ENCODE measurements at regions not wholly inside any gene's neighbourhood (a gene's known extent, or its start where the extent isn't known, plus 50 kb on each side); places are given as distances from the start of the nearest gene placed in this dataset.

DNA sequence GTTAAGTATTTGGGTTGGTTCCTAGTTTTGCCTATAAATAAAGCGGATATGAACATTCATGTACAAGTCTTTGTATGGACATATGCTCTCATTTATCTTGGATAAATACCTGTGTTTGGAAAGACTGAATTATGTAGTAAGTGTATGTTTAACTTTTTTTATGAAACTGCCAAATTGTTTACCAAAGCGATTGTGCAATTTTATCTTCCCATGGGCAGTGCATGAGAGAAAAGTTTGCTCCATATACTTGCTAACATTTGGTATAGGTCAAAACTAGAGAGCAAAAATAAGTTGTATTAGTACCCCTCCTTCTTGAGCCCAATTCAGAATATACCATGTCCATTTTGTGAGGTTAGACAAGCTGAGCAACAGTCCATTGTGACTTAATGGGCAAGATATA is 502.6 kb downstream of the SQOR start:
- Histone ChIP-seq H3K4me1 (ENCODE audit: control insufficient read depth, insufficient read depth, low read length) (no peaks in the 10 kb centered on the region), H3K9me3 (ENCODE audit: control insufficient read depth, insufficient read depth, low read length) (peaks cover 30% of the 10 kb centered on the region), H3K27me3 (ENCODE audit: control insufficient read depth, insufficient read depth, low read length) (no peaks in the 10 kb centered on the region), H3K4me3 (ENCODE audit: low read depth, low read length) (no peak overlapping the region), H3K9ac (ENCODE audit: low read depth, low read length) (no peak overlapping the region), H3K27ac (ENCODE audit: low read depth, low read length) (no peak overlapping the region), H3K36me3 (ENCODE audit: control insufficient read depth, insufficient read depth, low read length) (no peaks in the 10 kb centered on the region)

DNA sequence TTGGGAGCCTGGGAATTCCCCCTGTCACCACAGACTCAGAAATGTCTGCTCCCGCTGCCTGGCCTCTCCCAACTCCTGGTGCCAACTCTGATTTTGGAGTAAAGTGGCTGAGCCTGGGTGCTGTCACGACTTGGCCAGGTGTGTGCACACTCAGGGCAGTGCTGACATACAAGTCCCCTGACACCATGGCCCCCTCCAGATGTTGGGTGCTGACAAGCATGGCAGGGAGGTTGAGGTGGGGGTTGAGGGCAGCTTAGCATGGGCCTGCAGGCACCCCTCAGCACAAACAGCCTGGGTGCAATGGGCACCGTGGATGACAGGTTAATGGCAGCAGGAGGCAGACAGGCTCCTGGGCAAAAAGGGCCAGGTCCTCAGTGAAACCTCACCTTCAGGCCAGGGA is 511.2 kb downstream of the SQOR start:
- no peaks in the 10 kb centered on the region for H3K36me3 ChIP-seq (ENCODE audit: control insufficient read depth, insufficient read depth, low read length)

DNA sequence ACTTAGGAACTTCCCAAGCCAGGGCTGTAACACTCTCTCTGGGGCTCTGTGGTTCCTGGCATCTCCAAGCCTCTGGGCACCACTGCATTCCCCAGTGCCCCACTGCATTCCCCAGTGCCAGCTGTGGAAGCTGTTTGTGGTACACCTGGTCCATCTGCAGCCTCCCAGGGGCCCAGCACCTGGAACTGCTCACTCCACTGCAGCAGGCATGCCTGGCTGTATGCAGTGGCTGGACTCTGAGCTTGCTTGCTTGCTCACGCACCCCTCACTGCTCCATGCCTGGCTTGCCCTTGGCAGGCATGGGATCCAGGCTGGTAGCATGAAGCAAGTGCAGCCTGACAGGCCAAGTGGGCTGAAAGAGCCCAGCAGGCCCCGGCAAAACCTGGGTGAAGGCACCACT is 512.1 kb downstream of the SQOR start:
- Histone ChIP-seq H3K9ac (ENCODE audit: low read depth, low read length) (no peak overlapping the region), H3K36me3 (ENCODE audit: control insufficient read depth, insufficient read depth, low read length) (no peaks in the 10 kb centered on the region), H3K27ac (ENCODE audit: low read depth, low read length) (no peak overlapping the region), H3K9me3 (ENCODE audit: control insufficient read depth, insufficient read depth, low read length) (peaks cover 21% of the 10 kb centered on the region), H3K27me3 (ENCODE audit: control insufficient read depth, insufficient read depth, low read length) (no peaks in the 10 kb centered on the region), H3K4me3 (ENCODE audit: low read depth, low read length) (no peak overlapping the region), H3K4me1 (ENCODE audit: control insufficient read depth, insufficient read depth, low read length) (0 out of 2 replicates have a peak, but pooled peaks cover 11% of the 10 kb centered on the region)

More for the DNA sequence above, 511.2 kb downstream of the SQOR start:
- H3K4me3 ChIP-seq (ENCODE audit: low read depth, low read length), result no peak overlapping the region
- no peak overlapping the region for H3K27ac ChIP-seq (ENCODE audit: low read depth, low read length)
- H3K9me3 ChIP-seq (ENCODE audit: control insufficient read depth, insufficient read depth, low read length), result peaks cover 24% of the 10 kb centered on the region
- no peaks in the 10 kb centered on the region for H3K27me3 ChIP-seq (ENCODE audit: control insufficient read depth, insufficient read depth, low read length)
- 0 out of 2 replicates have a peak, but pooled peaks cover 4% of the 10 kb centered on the region for H3K4me1 ChIP-seq (ENCODE audit: control insufficient read depth, insufficient read depth, low read length)
- no peak overlapping the region for H3K9ac ChIP-seq (ENCODE audit: low read depth, low read length)

DNA sequence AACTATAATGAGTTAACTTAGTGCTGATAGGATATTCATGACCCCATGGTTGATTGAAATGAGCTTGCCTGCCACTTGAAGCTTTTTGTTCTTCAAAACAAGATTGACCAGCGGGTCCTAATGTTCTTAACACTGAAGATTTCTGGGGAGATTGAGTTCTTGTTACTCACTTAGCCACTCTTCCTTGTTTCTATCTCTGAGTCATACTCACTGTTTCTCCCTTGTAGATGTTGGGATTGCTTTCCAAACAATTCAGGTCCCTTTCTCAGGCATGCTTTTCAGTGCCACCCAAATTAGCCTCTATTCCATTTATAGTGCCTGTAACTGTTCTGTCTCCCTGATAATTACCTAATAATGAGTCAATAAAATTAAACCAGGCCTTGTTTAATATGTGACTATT is 517.0 kb downstream of the SQOR start:
- Histone ChIP-seq H3K27me3 (ENCODE audit: control insufficient read depth, insufficient read depth, low read length) (no peaks in the 10 kb centered on the region), H3K9ac (ENCODE audit: low read depth, low read length) (no peak overlapping the region), H3K27ac (ENCODE audit: low read depth, low read length) (no peak overlapping the region), H3K4me3 (ENCODE audit: low read depth, low read length) (no peak overlapping the region), H3K36me3 (ENCODE audit: control insufficient read depth, insufficient read depth, low read length) (no peaks in the 10 kb centered on the region), H3K9me3 (ENCODE audit: control insufficient read depth, insufficient read depth, low read length) (0 out of 2 replicates have a peak, but pooled peaks cover 1% of the 10 kb centered on the region), H3K4me1 (ENCODE audit: control insufficient read depth, insufficient read depth, low read length) (0 out of 2 replicates have a peak, but pooled peaks cover 14% of the 10 kb centered on the region)

DNA sequence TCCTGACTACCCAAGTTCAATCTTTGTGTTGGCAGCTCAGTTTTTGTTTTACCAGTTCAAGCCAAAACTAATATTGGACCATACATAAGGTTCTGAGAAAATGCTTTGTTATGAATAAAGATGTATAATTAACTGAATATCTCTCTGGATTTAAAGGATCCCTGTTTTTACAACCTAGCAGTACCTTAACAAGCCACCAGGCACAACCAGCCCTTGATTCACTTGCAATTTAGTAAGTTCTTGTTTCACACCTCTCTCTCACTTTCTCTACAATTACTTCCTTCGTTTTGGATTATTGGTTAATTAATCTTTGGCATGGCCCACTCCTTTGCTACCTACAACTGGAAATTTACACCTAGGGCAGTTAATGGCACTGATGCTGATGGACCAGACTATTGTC is 531.9 kb downstream of the SQOR start:
- H3K4me3 ChIP-seq (ENCODE audit: low read depth, low read length), result no peak overlapping the region
- no peaks in the 10 kb centered on the region for H3K27me3 ChIP-seq (ENCODE audit: control insufficient read depth, insufficient read depth, low read length)
- peaks cover 25% of the 10 kb centered on the region for H3K9me3 ChIP-seq (ENCODE audit: control insufficient read depth, insufficient read depth, low read length)
- no peaks in the 10 kb centered on the region for H3K4me1 ChIP-seq (ENCODE audit: control insufficient read depth, insufficient read depth, low read length)
- no peak overlapping the region for H3K9ac ChIP-seq (ENCODE audit: low read depth, low read length)
- H3K27ac ChIP-seq (ENCODE audit: low read depth, low read length), result no peak overlapping the region
- H3K36me3 ChIP-seq (ENCODE audit: control insufficient read depth, insufficient read depth, low read length), result no peaks in the 10 kb centered on the region

DNA sequence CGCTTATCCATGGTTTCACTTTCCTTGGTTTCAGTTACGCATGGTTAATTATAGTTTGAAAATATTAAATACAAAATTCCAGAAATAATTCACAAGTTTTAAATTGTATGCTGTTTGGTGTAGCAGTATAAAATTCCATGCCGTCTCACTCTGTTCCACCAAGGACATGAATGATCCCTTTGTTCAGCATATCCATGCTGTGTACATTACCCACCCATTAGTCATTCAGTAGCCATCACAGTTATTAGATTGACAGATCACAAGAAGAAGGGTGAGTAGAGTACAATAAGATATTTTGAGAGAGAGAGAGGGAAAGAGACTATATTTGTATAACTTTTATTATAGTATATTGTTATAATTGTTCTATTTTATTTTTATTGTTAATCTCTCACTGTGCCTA is 535.5 kb downstream of the SQOR start:
- Histone ChIP-seq H3K9me3 (ENCODE audit: control insufficient read depth, insufficient read depth, low read length) (peaks cover 28% of the 10 kb centered on the region), H3K27ac (ENCODE audit: low read depth, low read length) (no peak overlapping the region), H3K9ac (ENCODE audit: low read depth, low read length) (no peak overlapping the region), H3K4me1 (ENCODE audit: control insufficient read depth, insufficient read depth, low read length) (no peaks in the 10 kb centered on the region), H3K27me3 (ENCODE audit: control insufficient read depth, insufficient read depth, low read length) (no peaks in the 10 kb centered on the region), H3K4me3 (ENCODE audit: low read depth, low read length) (no peak overlapping the region), H3K36me3 (ENCODE audit: control insufficient read depth, insufficient read depth, low read length) (no peaks in the 10 kb centered on the region)

DNA sequence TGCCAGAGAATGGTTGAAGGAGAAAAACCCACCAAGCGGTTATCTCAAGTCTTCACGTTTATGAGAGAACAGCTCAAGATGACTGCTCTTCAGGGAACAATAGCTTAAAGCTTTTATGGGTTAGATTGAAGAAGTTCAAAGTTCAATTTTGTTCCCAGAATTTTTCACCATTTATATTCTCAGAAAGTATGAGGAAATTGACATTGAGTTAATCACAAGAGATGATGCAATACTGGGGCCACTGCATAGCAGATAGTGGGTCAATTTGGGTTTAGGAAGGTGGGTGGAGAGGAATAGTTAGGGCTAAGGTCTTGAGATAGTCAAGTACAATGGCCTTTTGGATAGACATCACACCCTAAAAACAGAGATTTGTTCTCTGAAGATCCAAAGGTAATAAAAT is 539.3 kb downstream of the SQOR start:
- no peaks in the 10 kb centered on the region for H3K36me3 ChIP-seq (ENCODE audit: control insufficient read depth, insufficient read depth, low read length)
- H3K4me1 ChIP-seq (ENCODE audit: control insufficient read depth, insufficient read depth, low read length), result no peaks in the 10 kb centered on the region
- H3K27me3 ChIP-seq (ENCODE audit: control insufficient read depth, insufficient read depth, low read length), result no peaks in the 10 kb centered on the region
- no peak overlapping the region for H3K9ac ChIP-seq (ENCODE audit: low read depth, low read length)
- H3K9me3 ChIP-seq (ENCODE audit: control insufficient read depth, insufficient read depth, low read length), result peaks cover 24% of the 10 kb centered on the region
- H3K4me3 ChIP-seq (ENCODE audit: low read depth, low read length), result no peak overlapping the region
- no peak overlapping the region for H3K27ac ChIP-seq (ENCODE audit: low read depth, low read length)

DNA sequence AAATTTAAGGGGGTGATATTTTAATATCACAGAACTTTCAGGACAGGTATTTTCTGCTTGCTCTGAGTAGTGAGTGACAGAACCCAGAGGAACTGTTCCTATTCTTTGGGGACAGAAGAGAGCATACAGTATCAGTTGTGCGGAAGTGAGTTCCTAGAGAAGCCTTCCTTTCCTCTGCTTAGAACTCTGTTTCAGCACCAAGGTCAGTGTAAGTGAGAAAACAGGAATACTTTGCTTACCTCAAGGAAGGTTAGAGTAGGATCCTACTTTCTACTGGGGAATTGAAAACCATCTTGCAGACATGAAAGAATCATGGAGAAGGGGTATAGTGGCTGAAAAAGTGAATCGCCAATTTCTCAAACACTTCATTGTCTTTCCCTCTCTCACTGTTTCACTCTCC is 542.4 kb downstream of the SQOR start:
- Histone ChIP-seq H3K4me1 (ENCODE audit: control insufficient read depth, insufficient read depth, low read length) (no peaks in the 10 kb centered on the region), H3K27ac (ENCODE audit: low read depth, low read length) (no peak overlapping the region), H3K36me3 (ENCODE audit: control insufficient read depth, insufficient read depth, low read length) (no peaks in the 10 kb centered on the region), H3K9me3 (ENCODE audit: control insufficient read depth, insufficient read depth, low read length) (0 out of 2 replicates have a peak, but pooled peaks cover 1% of the 10 kb centered on the region), H3K27me3 (ENCODE audit: control insufficient read depth, insufficient read depth, low read length) (no peaks in the 10 kb centered on the region), H3K9ac (ENCODE audit: low read depth, low read length) (no peak overlapping the region), H3K4me3 (ENCODE audit: low read depth, low read length) (no peak overlapping the region)

DNA sequence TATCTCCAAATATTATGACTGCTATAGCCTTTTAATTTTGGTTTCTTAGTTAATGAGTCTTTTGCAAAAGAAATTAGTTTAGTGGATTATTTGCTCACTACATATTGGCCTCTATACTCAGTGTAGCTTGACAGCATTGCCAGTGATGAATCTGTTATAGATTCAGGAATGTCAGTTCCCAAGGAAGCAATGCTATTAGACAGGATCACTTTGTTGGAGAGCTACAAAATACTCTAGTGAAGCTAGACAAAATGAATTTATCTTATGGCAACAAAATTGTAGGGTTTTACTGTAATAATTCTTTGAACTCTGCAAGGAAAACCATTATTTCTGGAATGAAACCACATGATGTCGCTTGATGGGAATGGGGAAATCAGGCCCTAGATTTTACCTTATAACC is 543.3 kb downstream of the SQOR start:
- Histone ChIP-seq H3K9me3 (ENCODE audit: control insufficient read depth, insufficient read depth, low read length) (no peaks in the 10 kb centered on the region), H3K4me3 (ENCODE audit: low read depth, low read length) (no peak overlapping the region), H3K27ac (ENCODE audit: low read depth, low read length) (no peak overlapping the region), H3K4me1 (ENCODE audit: control insufficient read depth, insufficient read depth, low read length) (no peaks in the 10 kb centered on the region), H3K36me3 (ENCODE audit: control insufficient read depth, insufficient read depth, low read length) (no peaks in the 10 kb centered on the region), H3K27me3 (ENCODE audit: control insufficient read depth, insufficient read depth, low read length) (no peaks in the 10 kb centered on the region), H3K9ac (ENCODE audit: low read depth, low read length) (no peak overlapping the region)

DNA sequence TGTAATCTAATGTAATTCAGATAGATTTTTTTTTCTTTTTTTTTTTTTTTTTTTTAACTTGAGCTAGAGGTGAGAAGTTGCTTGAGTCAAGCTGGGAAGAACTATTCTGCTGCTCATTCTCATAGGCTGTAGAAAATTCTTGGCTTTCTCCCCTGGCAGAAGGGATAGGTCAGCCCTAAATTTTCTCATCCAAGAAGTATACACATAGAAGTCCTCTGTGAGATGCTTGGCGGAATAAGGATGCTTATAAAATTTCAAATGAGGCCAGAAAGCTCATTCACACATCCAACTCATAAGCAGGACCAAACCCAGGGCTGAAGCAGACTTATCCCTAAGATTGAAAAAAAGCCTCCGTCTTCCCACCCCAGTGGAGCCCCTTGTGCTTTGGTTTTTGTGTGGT is 572.5 kb downstream of the SQOR start:
- H3K4me1 ChIP-seq (ENCODE audit: control insufficient read depth, insufficient read depth, low read length), result no peaks in the 10 kb centered on the region
- H3K9me3 ChIP-seq (ENCODE audit: control insufficient read depth, insufficient read depth, low read length), result 0 out of 2 replicates have a peak, but pooled peaks cover 3% of the 10 kb centered on the region
- H3K27me3 ChIP-seq (ENCODE audit: control insufficient read depth, insufficient read depth, low read length), result no peaks in the 10 kb centered on the region
- H3K9ac ChIP-seq (ENCODE audit: low read depth, low read length), result no peak overlapping the region
- no peak overlapping the region for H3K4me3 ChIP-seq (ENCODE audit: low read depth, low read length)
- no peak overlapping the region for H3K27ac ChIP-seq (ENCODE audit: low read depth, low read length)
- H3K36me3 ChIP-seq (ENCODE audit: control insufficient read depth, insufficient read depth, low read length), result no peaks in the 10 kb centered on the region

DNA sequence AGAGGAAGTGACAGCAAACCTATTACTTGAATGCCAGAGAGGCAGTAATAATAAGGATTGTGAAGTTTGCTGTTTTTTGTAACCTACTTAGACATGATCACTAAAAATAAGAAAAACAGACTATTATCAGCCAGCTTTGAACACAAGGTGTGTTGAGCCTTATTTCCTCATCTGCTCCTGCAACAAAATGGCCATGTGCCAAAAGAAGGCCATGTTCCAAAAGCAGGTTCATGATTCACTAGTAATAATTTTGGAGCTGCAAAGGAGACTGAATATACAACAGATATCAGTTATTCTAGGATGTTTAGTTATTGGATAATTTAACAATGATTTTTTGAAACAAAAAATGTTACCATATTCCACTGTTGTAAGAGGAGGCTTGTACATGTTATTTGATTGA is 578.7 kb downstream of the SQOR start:
- 0 out of 2 replicates have a peak, but pooled peaks cover 3% of the 10 kb centered on the region for H3K9me3 ChIP-seq (ENCODE audit: control insufficient read depth, insufficient read depth, low read length)
- no peak overlapping the region for H3K27ac ChIP-seq (ENCODE audit: low read depth, low read length)
- H3K9ac ChIP-seq (ENCODE audit: low read depth, low read length), result no peak overlapping the region
- no peaks in the 10 kb centered on the region for H3K27me3 ChIP-seq (ENCODE audit: control insufficient read depth, insufficient read depth, low read length)
- no peaks in the 10 kb centered on the region for H3K4me1 ChIP-seq (ENCODE audit: control insufficient read depth, insufficient read depth, low read length)
- no peaks in the 10 kb centered on the region for H3K36me3 ChIP-seq (ENCODE audit: control insufficient read depth, insufficient read depth, low read length)
- no peak overlapping the region for H3K4me3 ChIP-seq (ENCODE audit: low read depth, low read length)

DNA sequence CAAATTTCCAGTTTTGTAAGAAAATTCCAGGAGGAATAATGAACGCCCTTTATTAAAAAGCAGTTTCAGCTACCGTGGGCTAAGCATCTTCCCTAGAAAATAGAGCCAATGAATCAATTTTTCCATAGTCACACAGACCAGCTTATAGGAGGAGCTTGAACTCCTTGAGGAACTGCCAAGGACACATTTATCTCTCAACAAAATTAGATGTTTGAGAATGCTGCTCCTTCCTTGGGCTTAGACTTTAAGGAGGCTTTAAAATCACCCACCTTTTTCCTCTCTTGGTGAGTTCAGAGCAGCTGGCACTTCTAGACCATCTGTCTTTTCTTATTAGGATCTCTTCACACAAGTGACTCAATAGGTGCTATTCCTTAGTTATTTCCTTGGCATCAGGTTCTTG is 588.0 kb downstream of the SQOR start:
- Histone ChIP-seq H3K4me1 (ENCODE audit: control insufficient read depth, insufficient read depth, low read length) (no peaks in the 10 kb centered on the region), H3K4me3 (ENCODE audit: low read depth, low read length) (no peak overlapping the region), H3K9me3 (ENCODE audit: control insufficient read depth, insufficient read depth, low read length) (no peaks in the 10 kb centered on the region), H3K27ac (ENCODE audit: low read depth, low read length) (no peak overlapping the region), H3K36me3 (ENCODE audit: control insufficient read depth, insufficient read depth, low read length) (no peaks in the 10 kb centered on the region), H3K27me3 (ENCODE audit: control insufficient read depth, insufficient read depth, low read length) (no peaks in the 10 kb centered on the region), H3K9ac (ENCODE audit: low read depth, low read length) (no peak overlapping the region)
